HG03097 (cell line): ENCODE measurements at regions not wholly inside any gene's neighbourhood (a gene's known extent, or its start where the extent isn't known, plus 50 kb on each side); places are given as distances from the start of the nearest gene placed in this dataset.
"Not testable (repeated sequence)": the region's sequence is repeated elsewhere in the genome, so short reads cannot be mapped to it uniquely, and the experiment has no call there.

ENCODE experiments used
- ATAC-seq: cut with Tn5 transposase; IDR thresholded peaks from one replicate; pipeline ENCODE4 v1.9.1; 2021; ENCODE audit not compliant: unreplicated experiment, low FRiP score

DNA sequence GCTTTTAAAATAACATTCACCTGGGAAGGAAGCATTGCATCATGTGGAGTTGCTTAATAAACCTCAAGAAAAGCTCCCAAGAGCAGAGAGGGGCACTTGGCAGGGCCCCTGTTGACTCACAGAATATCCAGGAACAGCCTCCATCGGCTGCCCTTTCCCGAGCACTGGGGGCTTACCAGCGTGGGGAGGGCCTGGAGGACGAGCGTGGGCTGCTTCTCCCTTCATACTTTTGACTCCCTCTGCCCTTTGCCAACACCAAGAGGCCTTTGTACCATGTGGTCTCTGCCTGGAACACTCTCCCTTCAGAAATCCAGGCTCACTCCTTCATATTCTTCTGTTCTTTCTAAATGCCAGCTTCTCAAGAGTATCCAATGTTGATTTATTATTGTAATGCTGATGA lies 492.1 kb upstream of the TMEM132C start:
- no peak for ATAC-seq

DNA sequence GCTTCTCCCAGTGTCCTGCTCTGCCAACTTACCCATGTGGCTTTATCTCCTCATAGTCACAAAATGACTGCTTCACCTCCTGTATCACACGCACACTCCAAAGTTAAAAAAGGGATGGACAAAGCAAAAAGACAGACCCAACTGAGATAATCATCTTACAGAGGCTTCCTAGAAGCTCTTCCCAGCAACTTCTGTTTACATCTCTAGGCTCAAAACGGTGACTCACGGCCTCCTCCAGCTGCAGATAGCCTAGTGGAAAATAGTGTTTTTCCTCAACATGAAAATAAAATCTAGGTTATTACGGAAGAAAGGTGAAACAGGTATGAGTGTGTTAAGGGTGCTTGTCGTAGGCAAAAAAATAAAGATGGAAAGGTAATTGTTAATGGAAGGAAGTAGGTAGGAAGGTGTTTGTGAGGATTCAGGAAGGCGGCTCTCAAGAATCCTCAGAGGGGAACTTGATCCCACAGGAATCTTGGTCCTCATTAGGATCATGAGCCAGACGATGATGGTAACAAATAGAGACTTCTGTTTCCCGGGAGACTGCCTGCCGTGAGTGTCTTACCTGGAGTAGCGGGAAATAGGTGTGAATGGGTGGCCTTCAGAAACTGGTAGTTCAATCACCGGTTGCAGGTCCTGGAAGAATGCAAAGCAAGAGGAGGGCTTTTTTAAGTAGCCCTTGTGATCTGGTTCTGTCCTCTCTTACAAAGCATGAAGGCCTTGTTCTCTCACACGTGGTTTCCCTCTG lies 487.5 kb upstream of the TMEM132C start:
- ATAC-seq = no peak

DNA sequence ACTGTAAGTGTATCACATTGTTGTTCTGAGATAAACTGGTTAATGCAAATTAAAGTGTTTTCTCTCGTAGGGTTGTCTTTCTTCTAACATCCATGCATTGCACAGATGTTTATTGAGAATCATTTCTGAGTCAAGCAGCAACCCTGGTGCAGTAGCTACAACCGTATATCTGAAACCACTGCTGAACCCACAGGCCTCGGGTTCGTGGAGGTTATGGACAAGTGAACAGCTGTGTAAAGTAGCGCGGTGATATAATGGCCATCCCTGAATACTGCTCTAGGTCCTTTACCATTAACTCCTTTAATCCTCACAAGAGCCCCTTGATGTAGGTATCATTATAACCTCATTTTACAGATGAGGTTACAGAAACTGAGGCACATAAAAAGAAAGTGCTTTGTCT lies 486.1 kb upstream of the TMEM132C start:
- ATAC-seq = no peak

DNA sequence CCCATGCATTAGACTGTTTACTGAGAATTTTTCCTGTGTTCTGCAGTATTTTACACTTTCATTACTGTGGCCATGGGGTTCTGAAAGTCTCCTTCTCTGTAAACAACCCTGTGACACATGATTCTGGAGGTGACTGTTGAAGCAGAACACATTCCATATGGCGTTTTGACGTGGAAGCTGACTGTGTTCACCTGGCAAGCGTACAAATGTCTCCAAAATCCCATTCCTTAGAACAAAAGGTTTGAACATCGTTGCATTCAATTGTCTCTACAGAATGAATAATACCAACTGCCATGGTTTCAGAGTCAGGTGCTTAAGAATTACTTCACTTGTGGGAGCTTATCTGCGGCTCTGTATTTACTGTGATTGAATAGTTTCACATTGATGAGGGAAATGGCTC lies 485.6 kb upstream of the TMEM132C start:
- ATAC-seq = no peak

DNA sequence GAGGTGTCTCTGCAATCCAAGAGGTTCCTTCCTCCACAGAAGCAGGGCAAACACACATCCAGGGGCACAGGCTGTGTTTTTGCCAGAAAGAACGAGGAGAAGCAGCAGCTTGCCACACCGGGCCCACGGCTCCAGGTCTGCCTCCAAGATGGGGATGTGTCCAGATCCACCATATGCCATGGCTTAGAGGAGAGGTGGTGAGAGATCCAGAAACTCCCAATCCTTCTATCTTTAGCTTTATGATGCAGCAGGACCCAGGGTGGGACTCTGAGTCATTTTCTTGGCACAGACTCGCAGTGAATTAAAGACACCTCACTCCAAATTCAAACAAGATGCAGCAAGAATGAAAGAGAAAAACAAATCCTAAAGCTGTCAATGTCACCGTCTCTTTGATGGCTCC lies 481.4 kb upstream of the TMEM132C start:
- ATAC-seq = no peak

DNA sequence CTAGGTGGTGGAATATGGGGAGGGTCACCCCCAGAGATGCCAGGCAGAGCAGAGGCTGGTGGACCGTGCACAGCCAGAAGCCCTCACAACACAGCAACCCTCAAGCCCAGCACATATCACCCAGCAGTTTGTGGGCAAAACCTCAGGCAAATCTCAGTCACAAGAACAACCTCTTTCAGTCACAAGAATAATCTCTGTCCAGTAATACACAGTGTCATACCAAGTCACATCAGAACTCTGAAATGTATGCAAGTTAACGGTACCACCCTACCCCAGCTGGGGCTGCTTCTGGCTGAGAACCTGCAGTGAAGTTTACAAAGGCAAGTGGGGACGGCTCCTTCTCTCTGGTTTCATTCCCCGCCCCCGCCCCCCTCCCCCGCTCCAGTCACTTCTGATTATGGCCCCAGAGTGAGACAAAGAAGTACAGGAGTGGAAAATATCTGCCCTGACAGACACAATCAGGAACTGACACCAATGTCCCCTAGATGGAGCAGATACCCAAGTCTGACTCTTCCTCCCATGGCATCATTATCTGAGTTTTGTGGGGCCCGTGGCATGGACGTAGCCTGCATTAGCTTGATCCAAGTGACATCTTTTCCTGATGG lies 480.9 kb upstream of the TMEM132C start:
- ATAC-seq = no peak

DNA sequence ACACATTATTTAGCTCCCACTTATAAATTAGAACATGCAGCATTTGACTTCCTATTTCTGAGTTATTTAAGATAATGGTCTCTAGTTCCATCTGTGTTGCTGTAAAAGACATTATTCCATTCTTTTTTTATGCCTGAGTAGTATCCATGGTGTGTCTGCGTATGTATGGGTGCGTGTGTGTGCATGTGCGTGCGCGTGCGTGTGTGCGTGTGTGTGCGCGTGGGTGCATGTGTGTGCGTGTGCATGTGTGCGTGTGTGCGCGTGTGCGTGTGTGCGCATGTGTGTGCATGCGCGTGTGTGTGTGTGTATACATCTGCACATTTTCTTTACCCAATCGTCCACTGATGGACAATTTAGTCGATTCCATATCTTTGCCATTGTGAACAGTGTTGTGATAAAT lies 479.4 kb upstream of the TMEM132C start:
- no peak for ATAC-seq

DNA sequence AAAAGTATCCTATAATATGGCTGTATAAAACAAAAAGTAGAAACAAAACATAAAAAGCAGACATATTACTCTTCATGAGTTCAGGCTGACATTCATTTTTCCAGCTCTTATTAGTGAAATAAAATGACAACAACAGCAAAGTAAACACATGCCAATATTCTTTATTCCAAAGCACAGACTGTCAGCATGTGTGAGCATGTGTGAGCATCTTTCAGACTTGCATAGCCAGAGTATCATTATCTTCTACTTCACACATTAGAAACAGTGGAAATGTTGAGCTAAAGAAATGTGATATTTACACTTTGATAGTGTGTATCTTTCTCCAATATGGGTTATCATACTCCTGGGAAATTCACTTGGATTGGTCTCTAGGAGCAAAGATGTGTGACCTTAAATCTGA lies 476.6 kb upstream of the TMEM132C start:
- ATAC-seq = no peak

DNA sequence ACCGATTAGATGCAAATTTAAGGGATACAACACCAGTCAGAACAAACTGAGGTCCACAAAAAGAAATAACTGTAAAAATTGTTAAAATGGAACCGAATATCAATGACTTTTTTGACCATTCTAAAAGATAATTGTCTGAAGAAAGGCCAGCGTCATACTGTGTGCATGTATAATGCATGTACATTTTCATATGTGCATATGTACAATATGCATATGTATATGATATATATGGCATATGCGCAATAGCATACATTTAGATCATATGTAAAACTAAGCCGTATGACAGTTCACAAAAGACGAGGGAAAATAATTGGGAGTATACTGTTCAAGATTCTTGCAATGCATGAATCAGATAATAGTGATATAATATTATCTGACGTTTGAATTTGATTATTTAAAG lies 475.8 kb upstream of the TMEM132C start:
- no peak for ATAC-seq

DNA sequence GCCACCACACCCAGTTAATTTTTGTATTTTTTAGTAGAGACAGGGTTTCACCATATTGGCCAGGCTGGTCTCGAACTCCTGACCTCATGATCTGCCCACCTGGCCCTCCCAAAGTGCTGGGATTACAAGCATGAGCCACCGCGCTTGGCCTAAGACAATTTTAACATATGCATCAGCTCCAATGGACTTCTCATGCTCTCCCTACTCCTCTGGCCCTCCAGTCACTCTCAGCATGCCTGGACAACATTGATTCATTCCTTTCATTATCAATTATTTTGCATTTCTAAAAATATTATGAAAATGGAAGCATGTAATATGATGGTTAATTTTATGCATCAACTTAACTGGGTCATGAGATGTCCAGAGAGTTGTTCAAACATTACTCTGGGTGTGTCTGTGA lies 469.1 kb upstream of the TMEM132C start:
- no peak for ATAC-seq

DNA sequence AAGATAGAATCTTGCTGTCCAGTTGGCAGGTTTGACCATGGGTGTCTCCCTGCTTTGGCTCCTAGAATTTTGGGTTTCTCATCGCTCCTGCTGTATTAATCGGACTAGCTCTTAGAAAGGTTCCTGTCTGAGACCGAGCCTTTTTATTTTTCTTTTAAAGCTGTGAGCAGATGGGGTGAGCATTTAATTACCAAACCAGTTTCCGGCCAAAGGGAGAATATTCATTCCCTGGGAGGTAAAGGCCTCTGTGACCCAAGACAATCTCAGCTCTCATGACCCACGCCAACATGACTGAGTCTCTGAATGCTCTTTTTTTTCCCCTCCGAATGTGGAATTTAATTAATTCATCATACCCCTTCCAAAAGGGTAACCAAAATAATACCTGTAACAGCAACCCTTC lies 464.7 kb upstream of the TMEM132C start:
- ATAC-seq = no peak

DNA sequence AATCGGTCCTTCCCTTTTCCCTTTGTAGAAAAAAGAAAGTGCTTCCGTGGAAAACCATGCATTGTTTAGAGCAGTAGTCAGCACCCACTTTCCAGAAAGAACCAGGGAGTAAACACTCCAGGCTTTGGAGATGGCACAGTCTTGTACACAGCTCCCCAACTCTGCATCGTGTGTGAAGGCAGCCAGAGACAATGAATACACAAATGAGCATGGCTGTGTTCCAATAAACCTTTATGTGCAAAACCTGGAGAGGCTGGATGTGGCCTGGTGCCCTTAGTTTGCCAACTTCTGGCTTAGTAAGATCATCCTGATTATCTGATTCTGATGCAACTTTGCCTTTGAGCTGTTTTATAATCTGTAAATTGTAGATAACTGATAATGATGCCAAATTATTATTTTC lies 463.4 kb upstream of the TMEM132C start:
- ATAC-seq = no peak

DNA sequence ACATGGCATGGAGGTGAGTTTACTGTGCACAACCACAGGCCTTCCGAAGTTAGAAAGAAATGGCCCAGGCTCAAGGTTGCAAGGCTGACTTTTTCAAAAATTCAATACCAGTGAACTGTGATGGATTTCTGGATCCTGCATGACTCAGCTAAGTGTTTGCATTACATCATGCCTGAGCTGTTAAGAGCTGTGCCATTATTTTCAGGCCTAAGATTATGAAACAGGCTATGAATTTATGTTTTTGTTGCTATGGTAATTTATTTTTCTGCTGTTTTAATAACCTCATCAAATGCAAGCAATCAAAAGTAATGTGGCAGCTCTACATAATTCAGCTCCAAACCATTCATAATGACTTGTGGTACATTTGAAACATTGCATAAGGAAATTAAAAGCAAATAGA lies 457.7 kb upstream of the TMEM132C start:
- ATAC-seq = no peak

DNA sequence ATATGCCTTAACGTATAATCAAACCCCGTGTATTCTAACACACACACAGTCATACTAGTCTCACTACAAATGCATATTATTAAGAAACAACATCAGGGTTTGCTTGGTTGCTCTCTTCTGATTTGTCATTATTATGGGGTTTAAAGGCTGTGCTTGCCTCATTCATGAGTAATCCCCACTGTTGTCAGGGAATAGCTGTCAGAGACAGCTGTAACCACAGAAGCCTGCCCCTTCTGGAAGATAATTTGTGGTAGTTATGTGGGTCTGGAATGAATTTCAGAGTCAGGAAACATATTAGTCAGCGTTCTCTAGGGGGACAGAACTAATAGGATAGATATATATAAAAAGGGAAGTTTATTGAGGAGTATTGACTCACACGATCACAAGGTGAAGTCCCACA lies 456.9 kb upstream of the TMEM132C start:
- ATAC-seq = no peak

DNA sequence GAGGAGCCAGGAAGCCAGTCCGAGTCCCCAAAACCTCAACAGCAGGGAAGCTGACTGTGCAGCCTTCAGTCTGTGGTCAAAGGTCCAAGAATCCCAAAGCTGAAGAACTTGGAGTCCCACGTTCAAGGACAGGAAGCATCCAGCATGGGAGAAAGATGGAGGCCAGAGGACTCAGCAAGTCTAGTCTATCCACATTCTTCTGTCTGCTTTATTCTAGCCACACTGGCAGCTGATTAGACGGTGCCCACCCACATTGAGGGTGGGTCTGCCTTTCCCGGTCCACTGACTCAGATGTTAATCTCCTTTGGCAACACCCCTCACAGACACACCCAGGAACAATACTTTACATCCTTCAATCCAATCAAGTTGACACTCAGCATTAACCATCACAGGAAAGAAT lies 456.5 kb upstream of the TMEM132C start:
- not testable (repeated sequence) for ATAC-seq

DNA sequence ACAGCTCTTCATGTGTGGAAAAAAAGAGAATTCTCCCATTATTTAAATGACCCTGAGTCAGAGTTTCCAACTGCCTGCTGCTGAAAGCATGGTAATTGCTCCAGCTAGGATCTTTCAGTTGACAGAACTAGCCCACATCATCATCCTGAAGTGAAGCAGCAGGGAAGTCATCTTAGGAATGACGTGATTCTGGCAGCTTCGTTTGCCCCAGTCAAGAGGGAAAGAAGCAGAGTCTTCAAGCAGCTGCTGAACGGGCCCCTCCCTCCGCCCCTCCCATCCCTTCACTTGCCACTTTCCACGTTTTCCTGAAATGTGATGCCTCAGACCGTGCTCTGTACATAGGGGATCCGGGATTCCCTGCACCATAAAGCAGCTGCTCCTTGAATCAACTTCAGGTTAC lies 455.0 kb upstream of the TMEM132C start:
- no peak for ATAC-seq

DNA sequence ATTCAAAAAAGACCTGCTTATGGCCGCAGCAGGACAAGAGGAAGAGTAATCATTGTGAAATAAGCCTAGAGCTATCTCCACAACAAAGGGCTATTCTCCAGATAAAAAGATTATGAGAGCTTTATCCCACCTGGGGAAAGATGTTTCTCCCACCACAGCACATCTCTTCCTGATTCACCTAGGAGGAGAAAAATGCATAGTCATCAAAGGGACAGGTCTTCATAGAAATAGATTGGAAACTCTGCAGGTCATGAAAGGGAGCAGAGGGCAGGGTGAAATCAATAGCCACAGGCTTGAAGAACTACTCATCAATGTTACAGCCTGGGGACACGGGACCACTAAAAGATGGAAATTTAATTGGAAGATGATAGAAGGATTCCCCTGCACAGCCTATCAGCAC lies 453.8 kb upstream of the TMEM132C start:
- no peak for ATAC-seq

DNA sequence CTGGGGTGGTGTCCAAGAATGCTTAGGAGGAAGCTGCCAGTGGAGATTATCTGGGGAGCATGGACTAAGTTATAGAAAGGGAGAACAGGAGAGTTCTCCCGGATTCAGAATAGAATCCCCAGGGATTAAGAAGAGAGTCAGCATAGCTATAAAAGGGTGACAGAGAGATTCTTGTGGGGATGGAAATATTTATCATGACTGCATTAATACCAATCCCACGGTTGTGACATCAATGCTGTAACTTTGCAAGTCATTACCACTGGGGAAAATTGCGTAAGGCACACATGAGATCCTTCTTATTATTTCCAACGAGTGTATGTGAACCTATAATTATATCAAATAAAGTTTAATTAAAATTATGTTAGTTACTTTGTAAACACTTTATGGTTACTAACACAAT lies 447.9 kb upstream of the TMEM132C start:
- no peak for ATAC-seq

DNA sequence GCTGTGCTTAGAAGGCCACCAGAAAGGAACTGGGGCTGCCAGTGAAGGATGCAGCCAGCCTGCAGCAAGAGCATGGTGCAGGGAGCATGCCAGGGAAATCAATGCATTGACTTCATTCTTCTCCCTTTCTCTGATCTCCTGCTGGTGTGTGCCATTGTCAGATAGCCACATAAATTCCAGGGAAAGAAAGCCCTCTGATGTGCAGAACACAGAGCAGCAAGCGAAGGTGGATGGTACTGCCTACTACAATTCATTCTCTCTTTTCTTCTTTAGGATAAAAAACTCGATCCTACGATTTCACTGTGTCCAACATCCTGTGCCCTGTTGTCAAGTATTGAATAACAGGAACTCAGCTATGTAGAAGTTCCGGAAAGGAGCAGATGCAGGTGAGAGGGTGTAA lies 446.7 kb upstream of the TMEM132C start:
- ATAC-seq = no peak

DNA sequence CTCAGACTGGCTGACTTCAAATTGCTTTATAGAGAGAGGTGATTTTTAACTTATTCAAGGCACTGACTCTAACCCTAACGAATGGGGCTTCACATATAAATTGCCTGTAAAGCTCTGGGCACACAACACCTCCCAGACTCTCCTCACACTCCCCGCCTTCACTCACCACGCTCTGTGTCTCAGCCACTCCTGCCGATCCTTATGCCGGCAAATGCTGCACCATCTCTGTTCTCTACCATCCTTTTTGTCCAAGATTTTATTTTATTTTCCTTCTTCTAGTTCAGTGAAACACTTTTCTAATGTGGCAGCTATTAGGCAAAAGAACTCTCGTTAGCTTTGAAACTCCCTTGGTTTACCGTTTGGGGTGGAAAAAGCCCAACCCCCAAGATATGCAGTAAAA lies 446.1 kb upstream of the TMEM132C start:
- ATAC-seq = no peak

DNA sequence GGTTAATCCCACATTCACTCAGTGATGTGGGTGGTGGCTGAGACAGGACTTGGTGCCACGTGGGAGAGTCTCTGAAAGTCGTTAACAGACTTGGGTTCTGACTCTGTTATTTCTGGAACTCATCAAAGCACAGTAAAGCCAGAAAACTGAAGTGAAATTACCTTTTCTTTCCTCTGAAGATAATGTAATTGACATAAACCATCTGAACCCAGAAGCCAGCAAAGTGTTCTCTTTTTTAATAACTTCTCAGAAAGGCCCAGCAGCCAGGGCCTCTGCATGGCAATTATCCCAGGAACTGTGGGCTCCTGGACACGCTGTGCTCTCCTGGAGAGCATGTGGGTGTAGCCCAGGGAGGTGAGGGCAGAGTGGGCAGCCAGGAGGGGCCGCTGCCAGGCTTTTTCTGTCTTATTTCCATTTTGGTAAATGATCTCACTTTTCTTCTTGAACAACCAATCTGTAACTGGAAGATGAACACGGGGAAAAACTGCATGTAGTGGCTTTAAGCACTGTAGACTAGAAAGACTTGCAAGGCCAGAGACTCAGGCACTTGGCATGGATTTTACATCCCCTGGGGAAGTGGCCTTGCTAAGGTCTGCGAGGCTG lies 444.1 kb upstream of the TMEM132C start:
- no peak for ATAC-seq

DNA sequence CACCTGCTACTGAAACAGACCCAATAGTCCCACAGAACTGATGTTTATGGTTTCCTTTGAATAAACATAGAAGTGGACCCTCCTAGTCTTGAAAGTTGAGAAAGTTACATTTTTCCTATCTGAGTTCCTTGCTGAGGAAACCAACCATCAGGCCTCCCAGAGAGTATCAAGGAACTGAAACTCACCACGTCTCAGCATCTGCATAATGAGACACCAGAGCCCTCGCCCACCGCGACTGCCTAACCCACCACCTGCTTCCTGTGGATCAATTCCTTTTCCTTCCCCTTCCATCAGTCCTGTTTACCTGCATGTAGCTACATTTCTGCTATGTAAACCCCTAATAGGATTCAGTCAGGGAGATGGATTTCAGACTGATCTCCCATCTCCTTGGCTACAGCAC lies 443.2 kb upstream of the TMEM132C start:
- ATAC-seq = no peak
